Mesenchymal stem cell (in vitro differentiated cells and primary cell): ENCODE measurements at regions not wholly inside any gene's neighbourhood (a gene's known extent, or its start where the extent isn't known, plus 50 kb on each side); places are given as distances from the start of the nearest gene placed in this dataset.

Experiments
- DNase-seq: peaks from one replicate; pipeline ENCODE4 v3.0.0-alpha.2; 2013
- H2AFZ ChIP-seq: one replicate; pipeline ENCODE4 v1.6.1; 2013; ENCODE audit warnings: low read depth, mild to moderate bottlenecking, control low read depth, inconsistent platforms, low read length, moderate library complexity
- H2AK5ac ChIP-seq: 2 replicates; pipeline ENCODE4 v1.6.1; 2013; ENCODE audit warnings: low read length, moderate library complexity, mild to moderate bottlenecking, inconsistent platforms; ENCODE audit not compliant: severe bottlenecking
- H2BK120ac ChIP-seq: one replicate; pipeline ENCODE4 v1.6.1; 2013; ENCODE audit warnings: low read depth, mild to moderate bottlenecking, inconsistent platforms, low read length, moderate library complexity
- H2BK12ac ChIP-seq, 2 experiments: one replicate each; pipeline ENCODE4 v1.6.1; 2013; ENCODE audit warnings: inconsistent platforms in 2 of 2, low read length in 2 of 2, mild to moderate bottlenecking in 2 of 2, moderate library complexity in 2 of 2, control low read depth in 1 of 2
- H2BK15ac ChIP-seq: one replicate; pipeline ENCODE4 v1.6.1; 2013; ENCODE audit warnings: mild to moderate bottlenecking, low read depth, inconsistent platforms; ENCODE audit not compliant: poor library complexity, severe bottlenecking
- H2BK5ac ChIP-seq: 2 replicates; pipeline ENCODE4 v1.6.1; 2013; ENCODE audit warnings: low read depth, mild to moderate bottlenecking, low read length, control low read depth, inconsistent platforms; ENCODE audit not compliant: poor library complexity, severe bottlenecking
- H3K14ac ChIP-seq, 2 experiments: one replicate each; pipeline ENCODE4 v1.6.1; 2013; ENCODE audit warnings: inconsistent platforms in 2 of 2, low read length in 2 of 2, control low read depth in 1 of 2, mild to moderate bottlenecking in 1 of 2, moderate library complexity in 1 of 2
- H3K18ac ChIP-seq, 2 experiments: one replicate each; pipeline ENCODE4 v1.6.1; 2013; ENCODE audit warnings: inconsistent platforms in 2 of 2, low read length in 2 of 2, control low read depth in 1 of 2, low read depth in 1 of 2, mild to moderate bottlenecking in 1 of 2
- H3K23ac ChIP-seq, 2 experiments: one replicate each; pipeline ENCODE4 v1.6.1; 2013; ENCODE audit warnings: inconsistent platforms in 2 of 2, low read length in 2 of 2, mild to moderate bottlenecking in 2 of 2, moderate library complexity in 2 of 2, control low read depth in 1 of 2
- H3K27ac ChIP-seq: 2 replicates; pipeline ENCODE4 v1.5.1; 2013; ENCODE audit warnings: mild to moderate bottlenecking, moderate library complexity, low read length, control low read depth, inconsistent platforms; ENCODE audit not compliant: poor library complexity, severe bottlenecking
- H3K27me3 ChIP-seq, 2 experiments: 2 replicates each; pipeline versions ENCODE4 v1.6.1 to v1.7.0; 2013; ENCODE audit warnings: low read length in 2 of 2, mild to moderate bottlenecking in 2 of 2, moderate library complexity in 2 of 2, control low read depth in 1 of 2, inconsistent platforms in 1 of 2; ENCODE audit not compliant: control insufficient read depth in 1 of 2, insufficient read depth in 1 of 2
- H3K36me3 ChIP-seq, 2 experiments: 2 replicates each; pipeline versions ENCODE4 v1.6.1 to v1.7.0; 2013; ENCODE audit warnings: low read length in 2 of 2, control low read depth in 1 of 2, inconsistent platforms in 1 of 2, low read depth in 1 of 2, mild to moderate bottlenecking in 1 of 2; ENCODE audit not compliant: insufficient read depth in 2 of 2, control insufficient read depth in 1 of 2
- H3K4ac ChIP-seq, 2 experiments: one replicate each; pipeline ENCODE4 v1.6.1; 2013; ENCODE audit warnings: inconsistent platforms in 2 of 2, low read length in 2 of 2, mild to moderate bottlenecking in 2 of 2, moderate library complexity in 2 of 2, control low read depth in 1 of 2, low read depth in 1 of 2
- H3K4me1 ChIP-seq: 2 replicates; pipeline ENCODE4 v1.6.1; 2013; ENCODE audit warnings: low read depth, low read length, control low read depth; ENCODE audit not compliant: control insufficient read depth, insufficient read depth
- H3K4me2 ChIP-seq: 2 replicates; pipeline ENCODE4 v1.6.1; 2013; ENCODE audit warnings: low read length, mild to moderate bottlenecking, inconsistent platforms; ENCODE audit not compliant: poor library complexity, severe bottlenecking
- H3K4me3 ChIP-seq, 2 experiments: 2 replicates each; pipeline versions ENCODE4 v1.5.1 to v1.7.0; 2013; ENCODE audit warnings: low read length in 2 of 2, mild to moderate bottlenecking in 2 of 2, control low read depth in 1 of 2, low read depth in 1 of 2; ENCODE audit not compliant: insufficient read depth in 1 of 2
- H3K79me1 ChIP-seq: replicated peaks from 2 replicates; pipeline ENCODE4 v1.6.1; 2013; ENCODE audit warnings: mild to moderate bottlenecking, control low read depth, low read length, inconsistent platforms; ENCODE audit not compliant: poor library complexity, severe bottlenecking
- H3K9ac ChIP-seq: 2 replicates; pipeline ENCODE4 v1.7.0; 2013; ENCODE audit warnings: mild to moderate bottlenecking, low read length, moderate library complexity
- H3K9me3 ChIP-seq: 2 replicates; pipeline ENCODE4 v1.7.0; 2013; ENCODE audit warnings: mild to moderate bottlenecking, low read length; ENCODE audit not compliant: control insufficient read depth
- H4K8ac ChIP-seq: one replicate; pipeline ENCODE4 v1.6.1; 2013; ENCODE audit warnings: inconsistent platforms, mild to moderate bottlenecking, low read length, moderate library complexity
- H4K91ac ChIP-seq: one replicate; pipeline ENCODE4 v1.6.1; 2013; ENCODE audit warnings: mild to moderate bottlenecking, low read length, inconsistent platforms
- WGBS: methylation state at CpG from one replicate; pipeline ENCODE4 v1.1.7; 2013; ENCODE audit warnings: mixed read lengths; 5-methylcytosine and 5-hydroxymethylcytosine counted together

DNA sequence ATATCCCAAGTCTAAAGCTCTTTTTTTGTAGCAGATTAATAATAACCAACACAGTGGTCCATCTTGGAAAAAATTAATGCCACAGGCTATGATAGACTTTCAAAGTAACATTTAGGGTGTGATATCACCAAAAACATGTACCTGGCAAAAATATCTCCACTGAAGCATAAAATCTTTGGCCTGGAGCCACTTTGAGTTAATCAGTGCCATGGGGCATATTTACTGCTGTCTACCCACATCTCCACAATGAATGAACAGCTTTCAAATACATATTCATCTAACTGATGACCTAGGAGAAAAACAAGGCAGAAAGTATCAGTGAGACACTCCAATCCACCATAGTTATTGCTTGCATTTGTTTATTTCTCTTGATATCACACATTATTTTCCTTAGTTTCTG is 296.0 kb upstream of the MDFIC2 start:
- Histone ChIP-seq H2BK15ac (no peak overlapping the region), H3K4ac (no peak overlapping the region), H3K79me1 (no peaks in the 10 kb centered on the region), H3K27me3 (no peaks in the 10 kb centered on the region), H3K18ac (no peak overlapping the region), H3K4me3 (no peak overlapping the region), H2AK5ac (no peak overlapping the region), H4K91ac (no peak overlapping the region), H3K27ac (no peak overlapping the region), H3K14ac (no peak overlapping the region), H2BK5ac (no peak overlapping the region), H3K36me3 (no peaks in the 10 kb centered on the region), H2BK120ac (no peak overlapping the region), H4K8ac (no peak overlapping the region), H2BK12ac (no peak overlapping the region), H2AFZ (no peak overlapping the region), H3K23ac (no peak overlapping the region), H3K9me3 (no peaks in the 10 kb centered on the region), H3K9ac (no peak overlapping the region), H3K4me2 (no peak overlapping the region), H3K4me1 (no peaks in the 10 kb centered on the region)
- DNase-seq, result no peak

- H3K14ac ChIP-seq, result no peak overlapping the region
- H3K4ac ChIP-seq, result no peak overlapping the region
- H3K23ac ChIP-seq, result no peak overlapping the region
- no peaks in the 10 kb centered on the region for H3K4me1 ChIP-seq
- H3K4me2 ChIP-seq, result no peak overlapping the region
- no peak overlapping the region for H2BK5ac ChIP-seq
- H2BK120ac ChIP-seq, result no peak overlapping the region
- no peak overlapping the region for H3K9ac ChIP-seq
- no peaks in the 10 kb centered on the region for H3K9me3 ChIP-seq
- no peaks in the 10 kb centered on the region for H3K36me3 ChIP-seq
- no peak overlapping the region for H4K91ac ChIP-seq
- 70% methylated on average over 3 of the region's 4 CpGs for WGBS
- no peak overlapping the region for H2BK15ac ChIP-seq
- H3K79me1 ChIP-seq, result no peaks in the 10 kb centered on the region
- no peak overlapping the region for H4K8ac ChIP-seq
- H2AK5ac ChIP-seq, result no peak overlapping the region
- no peak overlapping the region for H3K27ac ChIP-seq
- H2BK12ac ChIP-seq, result no peak overlapping the region
- no peak for DNase-seq
- H2AFZ ChIP-seq, result no peak overlapping the region
- H3K18ac ChIP-seq, result no peak overlapping the region
- no peaks in the 10 kb centered on the region for H3K27me3 ChIP-seq
- H3K4me3 ChIP-seq, result no peak overlapping the region
These were observed 295.0 kb upstream of the MDFIC2 start for GRCh38 chr3:70607469-70607868.

GRCh38 chr3:70606018-70606417 is 293.6 kb upstream of the MDFIC2 start:
- Histone ChIP-seq H2BK12ac (no peak overlapping the region), H3K23ac (no peak overlapping the region), H3K27ac (no peak overlapping the region), H3K18ac (no peak overlapping the region), H3K14ac (no peak overlapping the region), H2BK120ac (no peak overlapping the region), H3K79me1 (no peaks in the 10 kb centered on the region), H3K9ac (no peak overlapping the region), H2AFZ (no peak overlapping the region), H2AK5ac (no peak overlapping the region), H2BK5ac (no peak overlapping the region), H3K4me2 (no peak overlapping the region), H3K36me3 (no peaks in the 10 kb centered on the region), H3K4me1 (no peaks in the 10 kb centered on the region), H3K27me3 (no peaks in the 10 kb centered on the region), H4K91ac (no peak overlapping the region), H4K8ac (no peak overlapping the region), H2BK15ac (no peak overlapping the region), H3K4ac (no peak overlapping the region), H3K9me3 (no peaks in the 10 kb centered on the region), H3K4me3 (no peak overlapping the region)
- no peak for DNase-seq

DNA sequence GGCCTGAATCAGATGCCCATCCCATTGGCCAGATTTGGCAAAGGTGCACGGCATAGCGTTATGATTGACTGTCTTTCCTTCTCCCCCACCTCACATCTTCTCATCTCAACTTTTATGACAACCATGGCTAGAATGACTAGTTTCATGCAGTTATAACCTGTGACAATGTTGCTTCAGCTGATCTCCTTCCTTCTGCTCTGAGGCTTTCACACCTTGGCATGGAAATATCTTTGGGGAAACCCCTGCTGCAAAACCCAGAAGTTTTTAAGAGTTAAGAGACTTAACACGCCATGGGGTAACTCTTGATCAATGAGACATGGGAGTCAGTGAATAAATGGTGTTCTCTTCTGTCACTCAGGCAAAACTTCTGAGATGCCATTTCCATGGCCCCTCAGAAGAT is 290.7 kb upstream of the MDFIC2 start:
- Histone ChIP-seq H3K9ac (no peak overlapping the region), H3K79me1 (no peaks in the 10 kb centered on the region), H3K14ac (no peak overlapping the region), H3K4me3 (no peak overlapping the region), H3K4ac (no peak overlapping the region), H3K36me3 (no peaks in the 10 kb centered on the region), H3K27ac (no peak overlapping the region), H2BK15ac (no peak overlapping the region), H2BK120ac (no peak overlapping the region), H2AFZ (no peak overlapping the region), H4K91ac (no peak overlapping the region), H2BK5ac (no peak overlapping the region), H3K23ac (no peak overlapping the region), H3K27me3 (no peaks in the 10 kb centered on the region), H3K18ac (no peak overlapping the region), H2BK12ac (no peak overlapping the region), H3K4me2 (no peak overlapping the region), H2AK5ac (no peak overlapping the region), H3K9me3 (no peaks in the 10 kb centered on the region), H3K4me1 (no peaks in the 10 kb centered on the region), H4K8ac (no peak overlapping the region)
- 60% methylated on average over 3 of the region's 3 CpGs for WGBS
- no peak for DNase-seq
